Stimulated activated CD4-positive, alpha-beta T cell treated with anti-CD3 and anti-CD28 coated beads, Interleukin-4, amount 100 ng/mL, for 24 hours (primary cell): ENCODE measurements at regions not wholly inside any gene's neighbourhood (a gene's known extent, or its start where the extent isn't known, plus 50 kb on each side); places are given as distances from the start of the nearest gene placed in this dataset.
"Not testable (repeated sequence)": the region's sequence is repeated elsewhere in the genome, so short reads cannot be mapped to it uniquely, and the experiment has no call there.

Experiments
- DNase-seq: peaks from one replicate; pipeline ENCODE4 v3.0.0-alpha.2; 2020

- DNase-seq = no peak
Observed at GRCh38 chr19:28553005-28553404, 659.9 kb downstream of the UQCRFS1 start.

- DNase-seq = no peak
Observed at GRCh38 chr19:28549680-28550277, 663.2 kb downstream of the UQCRFS1 start.

- no peak for DNase-seq
Observed at GRCh38 chr19:28546148-28546685, 666.7 kb downstream of the UQCRFS1 start.

- not testable (repeated sequence) for DNase-seq
Observed at GRCh38 chr19:28545397-28545796, 667.6 kb downstream of the UQCRFS1 start.

DNA sequence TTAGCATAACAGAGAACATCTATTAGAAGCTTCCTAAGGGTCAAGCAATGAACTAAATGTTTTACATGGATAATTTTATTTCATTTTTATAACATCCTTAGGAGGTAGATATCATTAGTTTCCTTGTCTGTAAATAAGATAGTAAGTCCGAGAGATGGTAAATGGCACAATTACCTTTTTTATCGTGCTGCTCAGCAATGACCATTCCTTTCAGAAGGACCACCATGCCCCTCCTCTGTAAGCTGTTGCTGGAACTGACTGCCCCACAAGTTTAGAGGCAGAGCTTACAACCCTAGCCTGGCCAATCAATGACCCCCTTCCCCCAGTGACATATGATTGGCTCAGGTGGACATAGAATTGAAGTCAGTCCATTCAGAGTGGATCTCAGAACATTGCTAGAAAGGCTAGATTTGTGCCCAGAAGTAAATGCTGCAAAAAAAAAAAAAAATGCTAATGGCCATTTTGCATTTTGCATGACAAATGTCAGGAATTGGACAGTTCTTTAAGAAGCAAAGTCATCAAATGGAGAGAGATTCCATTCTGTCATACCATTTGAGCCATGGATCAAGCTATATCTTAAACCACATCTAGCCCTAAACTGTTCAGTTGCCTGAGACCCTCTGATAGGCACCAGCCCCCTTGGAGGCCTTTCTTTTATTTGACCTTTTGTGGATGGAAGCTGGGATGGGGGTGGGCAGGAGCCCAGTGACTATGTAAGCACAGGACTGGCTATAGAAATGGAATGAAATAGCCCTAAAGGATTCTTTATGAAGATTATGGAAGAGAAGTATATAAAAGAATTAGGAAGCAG lies 668.3 kb downstream of the UQCRFS1 start:
- no peak for DNase-seq

DNA sequence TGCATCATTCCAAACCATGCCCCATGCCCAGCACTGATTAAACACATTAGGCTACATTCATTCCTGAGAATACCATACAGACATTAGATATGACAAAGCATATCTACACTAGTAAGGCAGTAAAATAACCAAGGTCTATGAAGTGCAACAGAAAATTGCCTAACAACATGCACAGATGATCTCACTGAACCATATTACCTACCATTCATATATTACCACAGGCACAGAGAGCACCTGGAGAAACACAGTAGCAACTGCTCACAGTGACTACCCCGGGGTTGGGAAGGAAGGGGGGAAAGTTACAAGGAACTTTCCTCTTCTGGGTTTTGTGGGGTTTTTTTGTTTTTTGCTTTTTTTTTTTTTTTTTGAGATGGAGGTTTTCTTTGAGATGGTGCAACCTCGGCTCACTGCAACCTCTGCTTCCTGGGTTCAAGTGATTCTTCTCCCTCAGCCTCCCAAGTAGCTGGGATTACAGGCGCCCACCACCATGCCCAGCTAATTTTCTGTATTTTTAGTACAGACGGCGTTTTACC lies 669.6 kb downstream of the UQCRFS1 start:
- DNase-seq = no peak

- DNase-seq = no peak
Observed at GRCh38 chr19:28542394-28543243, 670.3 kb downstream of the UQCRFS1 start.

- DNase-seq = no peak
Observed at GRCh38 chr19:28541602-28542393, 671.2 kb downstream of the UQCRFS1 start.

GRCh38 chr19:28541029-28541428 lies 671.9 kb downstream of the UQCRFS1 start:
- DNase-seq = no peak

DNA sequence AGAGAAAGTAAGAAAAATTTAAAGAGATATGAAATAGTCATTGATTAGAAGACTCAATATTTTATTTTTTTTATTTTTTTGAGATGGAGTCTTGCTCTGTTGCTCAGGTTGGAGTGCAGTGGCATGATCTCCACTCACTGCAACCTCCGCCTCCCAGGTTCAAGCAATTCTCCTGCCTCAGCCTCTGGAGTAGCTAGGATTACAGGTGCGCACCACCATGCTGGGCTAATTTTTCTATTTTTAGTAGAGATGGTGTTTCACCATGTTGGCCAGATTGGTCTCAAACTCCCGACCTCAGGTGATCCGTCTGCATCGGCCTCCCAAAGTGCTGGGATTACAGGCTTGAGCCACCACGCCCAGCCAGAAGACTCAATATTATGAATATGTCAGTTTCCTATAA lies 672.6 kb downstream of the UQCRFS1 start:
- not testable (repeated sequence) for DNase-seq

DNA sequence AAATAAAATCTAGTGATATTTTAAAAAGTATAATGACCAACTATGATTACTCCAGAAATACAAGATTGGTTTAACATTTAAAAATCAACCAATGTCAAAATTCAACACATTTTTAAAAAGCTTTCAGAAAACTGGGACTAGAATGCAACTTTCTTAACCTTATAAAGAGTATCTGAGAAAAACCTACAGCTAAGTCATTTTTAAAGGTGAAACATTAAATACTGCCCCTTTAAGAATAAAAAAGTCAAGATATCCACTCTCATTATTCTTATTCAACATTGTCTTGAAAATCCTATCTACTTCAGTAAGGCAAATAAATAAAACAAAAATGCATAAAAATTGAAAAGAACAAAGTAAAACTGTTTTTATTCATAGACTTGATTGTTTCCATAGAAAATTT lies 673.2 kb downstream of the UQCRFS1 start:
- DNase-seq = no peak

DNA sequence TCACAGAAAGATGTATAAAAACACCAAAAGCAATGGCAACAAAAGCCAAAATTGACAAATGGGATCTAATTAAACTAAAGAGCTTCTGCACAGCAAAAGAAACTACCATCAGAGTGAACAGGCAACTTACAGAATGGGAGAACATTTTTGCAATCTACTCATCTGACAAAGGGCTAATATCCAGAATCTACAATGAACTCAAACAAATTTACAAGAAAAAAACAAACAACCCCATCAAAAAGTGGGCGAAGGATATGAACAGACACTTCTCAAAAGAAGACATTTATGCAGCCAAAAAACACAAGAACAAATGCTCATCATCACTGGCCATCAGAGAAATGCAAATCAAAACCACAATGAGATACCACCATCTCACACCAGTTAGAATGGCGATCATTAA lies 674.4 kb downstream of the UQCRFS1 start:
- DNase-seq = not testable (repeated sequence)

GRCh38 chr19:28537896-28538295 lies 675.1 kb downstream of the UQCRFS1 start:
- no peak for DNase-seq

DNA sequence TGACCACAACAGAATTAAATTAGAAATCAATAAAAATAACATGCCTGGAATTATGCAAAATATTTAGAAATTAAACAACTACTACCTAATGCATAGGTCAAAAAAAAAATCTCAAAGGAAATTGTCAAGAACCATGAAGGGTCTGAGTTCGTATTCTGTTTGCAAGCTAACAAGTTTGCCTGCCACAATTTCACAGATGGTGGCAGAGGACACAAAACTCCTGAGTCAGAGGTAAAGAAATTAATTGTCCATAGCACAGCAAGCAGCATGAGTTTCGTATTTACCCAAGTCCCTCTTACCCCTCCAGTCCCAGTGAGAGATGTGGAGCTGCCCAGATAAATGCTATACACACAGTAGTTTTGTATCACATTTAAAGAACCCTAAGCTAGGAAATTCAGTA lies 675.9 kb downstream of the UQCRFS1 start:
- no peak for DNase-seq

DNA sequence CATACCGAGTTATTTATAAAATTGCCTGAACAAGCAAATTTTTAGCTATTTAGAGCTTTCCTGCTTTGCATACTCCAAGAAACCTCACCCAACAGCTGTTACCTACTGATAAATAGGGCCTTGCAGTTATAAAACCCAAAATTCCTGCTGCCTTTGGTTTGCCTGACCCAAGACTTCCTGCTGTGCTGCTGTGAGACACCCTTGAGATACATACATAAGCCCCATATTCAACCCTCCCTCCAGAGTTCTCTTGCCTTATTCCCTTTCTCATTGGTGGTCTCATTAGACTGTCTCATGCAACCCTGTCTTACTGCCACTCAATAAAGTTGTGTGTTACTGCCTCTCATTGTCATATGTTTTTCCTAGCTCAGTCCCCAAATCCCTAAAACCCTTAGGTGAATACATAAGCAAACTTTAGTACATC lies 677.6 kb downstream of the UQCRFS1 start:
- no peak for DNase-seq

- DNase-seq = no peak
Observed at GRCh38 chr19:28534766-28535351, 678.1 kb downstream of the UQCRFS1 start.

DNA sequence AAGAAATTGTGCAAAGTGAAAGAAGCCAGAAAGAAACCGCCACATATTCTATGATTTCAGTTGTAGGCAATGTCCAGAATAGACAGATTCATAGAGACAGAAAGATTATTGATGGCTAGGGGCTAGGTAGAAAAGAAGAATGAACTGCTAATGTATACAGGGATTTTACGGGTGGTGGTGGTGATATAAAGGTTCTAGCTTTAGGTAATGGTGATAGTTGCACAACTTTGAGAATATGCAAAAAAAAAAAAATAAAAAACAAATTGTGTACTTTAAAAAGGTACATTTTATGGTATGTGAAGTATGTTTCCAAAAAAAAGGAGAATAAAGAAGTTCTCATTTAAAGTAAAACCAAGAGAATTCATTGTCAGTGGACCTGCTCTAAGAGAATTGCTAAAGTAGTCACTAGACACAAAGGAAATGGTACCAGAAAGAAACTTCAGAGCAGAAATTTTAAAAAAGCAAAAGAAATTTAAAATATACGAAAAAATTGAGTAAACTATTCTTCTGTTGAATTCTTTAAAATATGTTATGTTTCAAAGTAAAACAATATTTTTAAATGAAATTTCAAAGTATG lies 680.1 kb downstream of the UQCRFS1 start:
- DNase-seq = no peak

- DNase-seq = no peak
Observed at GRCh38 chr19:28531979-28532378, 681.0 kb downstream of the UQCRFS1 start.

GRCh38 chr19:28530406-28531035 lies 682.4 kb downstream of the UQCRFS1 start:
- no peak for DNase-seq

DNA sequence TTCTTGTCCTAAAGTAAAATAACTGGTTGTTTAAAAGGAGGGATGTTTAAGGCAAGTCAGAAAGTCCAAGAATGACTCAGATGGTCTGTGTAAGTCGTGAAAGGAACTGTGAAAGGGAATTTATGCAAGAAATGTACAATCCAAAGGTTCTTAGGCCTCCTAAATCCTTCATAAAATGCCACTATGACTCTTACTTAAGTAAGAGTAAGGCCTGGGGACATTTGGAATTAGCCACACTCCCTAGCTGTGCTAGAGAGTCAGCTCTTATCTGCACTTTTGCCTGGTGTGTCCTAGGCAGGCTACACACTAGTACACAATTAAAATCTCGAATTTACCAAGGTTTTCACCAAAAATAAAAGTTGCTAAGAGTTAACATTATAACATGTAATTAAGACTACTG lies 686.9 kb downstream of the UQCRFS1 start:
- no peak for DNase-seq

DNA sequence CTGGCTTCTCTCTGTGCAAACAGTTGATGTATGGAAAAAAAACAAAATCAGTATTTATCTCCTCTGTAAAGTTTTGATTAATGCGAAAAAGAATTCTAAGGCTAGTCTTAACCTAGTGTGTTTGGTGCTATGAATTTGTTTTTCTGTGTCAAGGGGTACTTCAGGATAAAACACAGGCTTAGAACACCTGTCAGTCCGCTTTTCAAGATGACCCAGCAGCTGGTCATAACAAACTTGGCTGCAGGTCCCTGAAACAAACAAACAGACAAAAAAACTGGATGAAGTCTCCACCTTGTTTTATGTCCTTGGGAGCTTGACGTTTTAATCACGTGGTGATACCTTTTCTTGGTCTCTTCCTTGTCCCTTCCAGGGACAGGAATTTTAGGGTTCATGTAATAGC lies 689.3 kb downstream of the UQCRFS1 start:
- no peak for DNase-seq
